Parathyroid adenoma (tissue), 2 donors: ENCODE measurements at regions not wholly inside any gene's neighbourhood (a gene's known extent, or its start where the extent isn't known, plus 50 kb on each side); places are given as distances from the start of the nearest gene placed in this dataset.

Experiments
- H2AFZ ChIP-seq: fragments of 300-600 bp; sonication (generic); one replicate; pipeline ENCODE4 v1.7.0; 2017; ENCODE audit warnings: antibody characterized with exemption, mild to moderate bottlenecking
- H3K27ac ChIP-seq: fragments of 300-600 bp; sonication (generic); one replicate; pipeline ENCODE4 v1.7.0; 2017
- H3K27me3 ChIP-seq: fragments of 300-600 bp; sonication (generic); one replicate; pipeline ENCODE4 v1.7.0; 2017; ENCODE audit warnings: low read length; ENCODE audit not compliant: control insufficient read depth, insufficient read depth
- H3K36me3 ChIP-seq: fragments of 300-600 bp; sonication (generic); one replicate; pipeline ENCODE4 v1.7.0; 2017; ENCODE audit warnings: low read length; ENCODE audit not compliant: control insufficient read depth, insufficient read depth
- H3K4me1 ChIP-seq: fragments of 300-600 bp; sonication (generic); one replicate; pipeline ENCODE4 v1.7.0; 2017; ENCODE audit warnings: control low read depth
- H3K4me2 ChIP-seq: fragments of 300-600 bp; sonication (generic); one replicate; pipeline ENCODE4 v1.7.0; 2017; ENCODE audit warnings: low read length
- H3K4me3 ChIP-seq: fragments of 300-600 bp; sonication (generic); one replicate; pipeline ENCODE4 v1.7.0; 2017; ENCODE audit warnings: low read depth, low read length
- H3K79me2 ChIP-seq: fragments of 300-600 bp; sonication (generic); one replicate; pipeline ENCODE4 v1.7.0; 2017; ENCODE audit warnings: control low read depth
- H3K9ac ChIP-seq: fragments of 300-600 bp; sonication (generic); one replicate; pipeline ENCODE4 v1.7.0; 2017; ENCODE audit warnings: mild to moderate bottlenecking
- H3K9me3 ChIP-seq: fragments of 300-600 bp; sonication (generic); one replicate; pipeline ENCODE4 v1.7.0; 2017; ENCODE audit warnings: low read length; ENCODE audit not compliant: control insufficient read depth
- CTCF ChIP-seq: fragments of 300-600 bp; sonication (generic); IDR thresholded peaks from one replicate; pipeline ENCODE4 v1.7.0; 2017; ENCODE audit warnings: antibody characterized with exemption, mild to moderate bottlenecking
- donor health status: primary hyperparathyroidism.

GRCh38 chr18:39786477-39786876, 2168.6 kb upstream of the PIK3C3 start:
- TF ChIP-seq CTCF = no peak
- H3K9ac ChIP-seq = no peak overlapping the region
- H3K4me3 ChIP-seq = no peak overlapping the region
- no peak overlapping the region for H3K4me2 ChIP-seq
- H2AFZ ChIP-seq = no peak overlapping the region
- H3K27ac ChIP-seq = no peak overlapping the region
- no peaks in the 10 kb centered on the region for H3K79me2 ChIP-seq
- H3K4me1 ChIP-seq = no peaks in the 10 kb centered on the region
- H3K36me3 ChIP-seq = no peaks in the 10 kb centered on the region
- no peaks in the 10 kb centered on the region for H3K9me3 ChIP-seq
- H3K27me3 ChIP-seq = no peaks in the 10 kb centered on the region

DNA sequence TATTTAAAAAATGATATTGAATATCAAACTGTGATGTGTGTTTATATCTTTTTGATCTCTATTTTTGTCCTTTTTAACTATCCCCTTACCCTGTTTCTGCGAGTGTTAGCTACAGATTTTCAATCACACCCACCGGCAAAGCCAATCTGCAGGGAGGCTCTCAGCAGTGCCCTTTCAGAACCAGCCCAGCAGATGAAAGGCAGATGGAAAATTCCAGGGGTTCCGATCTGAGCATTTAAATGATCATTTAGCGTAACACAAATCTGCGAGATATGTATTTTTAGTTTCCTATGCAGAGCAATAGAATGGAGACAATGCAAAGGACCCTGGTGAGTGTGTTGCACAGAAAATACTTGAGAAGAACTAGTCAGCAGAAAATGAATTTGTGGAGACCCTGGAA, 2170.5 kb upstream of the PIK3C3 start:
- Histone ChIP-seq H3K4me3 (no peak overlapping the region), H2AFZ (no peak overlapping the region), H3K27ac (no peak overlapping the region), H3K9me3 (no peaks in the 10 kb centered on the region), H3K36me3 (no peaks in the 10 kb centered on the region), H3K79me2 (no peaks in the 10 kb centered on the region), H3K27me3 (no peaks in the 10 kb centered on the region), H3K4me1 (no peaks in the 10 kb centered on the region), H3K4me2 (no peak overlapping the region), H3K9ac (no peak overlapping the region)
- TF ChIP-seq CTCF = no peak

GRCh38 chr18:39781565-39781964, 2173.5 kb upstream of the PIK3C3 start:
- Histone ChIP-seq H2AFZ (no peak overlapping the region), H3K36me3 (no peaks in the 10 kb centered on the region), H3K4me3 (no peak overlapping the region), H3K4me1 (no peaks in the 10 kb centered on the region), H3K9ac (no peak overlapping the region), H3K79me2 (no peaks in the 10 kb centered on the region), H3K4me2 (no peak overlapping the region), H3K27me3 (no peaks in the 10 kb centered on the region), H3K9me3 (no peaks in the 10 kb centered on the region), H3K27ac (no peak overlapping the region)
- TF ChIP-seq CTCF = no peak

DNA sequence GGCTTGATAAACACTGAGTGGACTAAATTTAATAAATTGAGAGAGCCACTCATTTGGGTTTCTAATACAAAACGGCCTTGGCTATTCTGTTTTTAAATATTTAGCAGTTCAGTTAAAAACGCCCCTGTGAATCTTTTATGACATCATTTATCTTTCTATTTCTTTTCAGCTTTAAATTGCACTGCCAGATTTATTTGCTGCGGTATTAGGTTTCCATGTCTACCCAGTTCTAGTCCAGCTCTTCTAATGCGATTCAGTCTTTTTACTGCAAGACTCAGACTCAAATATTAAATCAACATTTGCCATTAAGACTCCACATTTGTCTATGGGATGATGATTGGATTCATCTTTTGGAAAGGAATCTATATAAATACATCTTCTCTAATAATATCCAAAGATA, 2174.3 kb upstream of the PIK3C3 start:
- Histone ChIP-seq H3K79me2 (no peaks in the 10 kb centered on the region), H3K4me1 (no peaks in the 10 kb centered on the region), H3K36me3 (no peaks in the 10 kb centered on the region), H3K27ac (no peak overlapping the region), H3K9me3 (no peaks in the 10 kb centered on the region), H3K4me2 (no peak overlapping the region), H3K27me3 (no peaks in the 10 kb centered on the region), H3K4me3 (no peak overlapping the region), H3K9ac (no peak overlapping the region), H2AFZ (no peak overlapping the region)
- TF ChIP-seq CTCF = no peak

DNA sequence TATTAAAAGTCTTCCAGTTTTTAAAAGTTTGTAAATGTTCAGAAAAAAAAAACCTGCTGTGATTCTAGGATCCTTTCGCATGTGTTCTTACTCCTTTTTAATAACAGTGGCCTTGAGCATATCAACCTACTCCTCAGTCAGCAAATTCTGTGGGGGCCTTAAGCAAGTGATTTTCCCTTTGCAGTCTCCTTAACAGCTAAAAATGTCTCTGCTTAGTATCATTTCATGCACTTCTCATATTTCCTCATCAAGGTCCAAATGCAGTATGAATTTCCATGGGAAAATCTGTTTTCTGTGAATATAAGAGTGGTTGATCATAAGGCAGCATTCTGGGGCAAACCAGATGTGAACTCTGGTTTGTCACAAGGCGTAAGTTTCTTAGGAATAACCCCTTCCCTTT, 2175.1 kb upstream of the PIK3C3 start:
- Histone ChIP-seq H3K4me3 (no peak overlapping the region), H3K79me2 (no peaks in the 10 kb centered on the region), H3K36me3 (no peaks in the 10 kb centered on the region), H3K4me1 (no peaks in the 10 kb centered on the region), H3K27me3 (no peaks in the 10 kb centered on the region), H3K27ac (no peak overlapping the region), H3K9me3 (no peaks in the 10 kb centered on the region), H3K4me2 (no peak overlapping the region), H3K9ac (no peak overlapping the region), H2AFZ (no peak overlapping the region)
- no peak for TF ChIP-seq CTCF
